ENCODE measurements at regions not wholly inside any gene's neighbourhood (a gene's known extent, or its start where the extent isn't known, plus 50 kb on each side); places are given as distances from the start of the nearest gene placed in this dataset.

GRCh38 chr6:145405006-145405551 lies 330.2 kb downstream of the EPM2A start:
- Histone ChIP-seq H3K27ac (no peak overlapping the region), H3K4me3 (no peak overlapping the region), H3K9me3 (no peaks in the 10 kb centered on the region), H3K27me3 (no peaks in the 10 kb centered on the region), H3K36me3 (no peaks in the 10 kb centered on the region), H3K4me1 (no peaks in the 10 kb centered on the region)
- TF ChIP-seq POLR2A (IDR thresholded peaks at IDR 0.05) (no peak), POLR2AphosphoS5 (IDR thresholded peaks at IDR 0.05) (no peak), CTCF (IDR thresholded peaks at IDR 0.05) (no peak), EP300 (IDR thresholded peaks at IDR 0.05) (no peak)
- no peak for ATAC-seq
- WGBS, 2 donors (ENCODE audit: low coverage in 1 of 2) = 79 to 84% methylated on average over 5 of the region's 5 CpGs

GRCh38 chr6:145406783-145407182 lies 328.5 kb downstream of the EPM2A start:
- WGBS, 2 donors (ENCODE audit: low coverage in 1 of 2) = 43 to 73% methylated on average over 2 to 4 of the region's 4 CpGs
- no peak for ATAC-seq

GRCh38 chr6:145415616-145416015 lies 319.7 kb downstream of the EPM2A start:
- no peak overlapping the region for H3K4me3 ChIP-seq
- WGBS, 2 donors (ENCODE audit: low coverage in 1 of 2) = 62 to 75% methylated on average over 2 of the region's 2 CpGs
- no peak for ATAC-seq
- no peaks in the 10 kb centered on the region for H3K9me3 ChIP-seq
- TF ChIP-seq CTCF (IDR thresholded peaks at IDR 0.05) (no peak), POLR2A (IDR thresholded peaks at IDR 0.05) (no peak), EP300 (IDR thresholded peaks at IDR 0.05) (no peak), POLR2AphosphoS5 (IDR thresholded peaks at IDR 0.05) (no peak)
- H3K36me3 ChIP-seq = no peaks in the 10 kb centered on the region
- no peaks in the 10 kb centered on the region for H3K4me1 ChIP-seq
- no peaks in the 10 kb centered on the region for H3K27me3 ChIP-seq
- H3K27ac ChIP-seq = no peak overlapping the region

More at GRCh38 chr6:145406783-145407182, 328.5 kb downstream of the EPM2A start:
- Histone ChIP-seq H3K36me3 (no peaks in the 10 kb centered on the region), H3K4me1 (no peaks in the 10 kb centered on the region), H3K27ac (no peak overlapping the region), H3K27me3 (no peaks in the 10 kb centered on the region), H3K9me3 (no peaks in the 10 kb centered on the region), H3K4me3 (no peak overlapping the region)
- TF ChIP-seq POLR2AphosphoS5 (IDR thresholded peaks at IDR 0.05) (no peak), POLR2A (IDR thresholded peaks at IDR 0.05) (no peak), EP300 (IDR thresholded peaks at IDR 0.05) (no peak), CTCF (IDR thresholded peaks at IDR 0.05) (no peak)

- H3K27me3 ChIP-seq = no peaks in the 10 kb centered on the region
- no peak overlapping the region for H3K4me3 ChIP-seq
- no peaks in the 10 kb centered on the region for H3K4me1 ChIP-seq
- H3K36me3 ChIP-seq = no peaks in the 10 kb centered on the region
- H3K27ac ChIP-seq = no peak overlapping the region
- TF ChIP-seq EP300 (IDR thresholded peaks at IDR 0.05) = no peak
- no peak for TF ChIP-seq POLR2A (IDR thresholded peaks at IDR 0.05)
- TF ChIP-seq POLR2AphosphoS5 (IDR thresholded peaks at IDR 0.05) = no peak
- TF ChIP-seq CTCF (IDR thresholded peaks at IDR 0.05) = no peak
- ATAC-seq = no peak
- no peaks in the 10 kb centered on the region for H3K9me3 ChIP-seq
- WGBS, 2 donors (ENCODE audit: low coverage in 1 of 2) = 80 to 88% methylated on average over 1 of the region's 1 CpG
Observed at GRCh38 chr6:145420599-145420998, 314.7 kb downstream of the EPM2A start.

- TF ChIP-seq POLR2AphosphoS5 (IDR thresholded peaks at IDR 0.05) (no peak), CTCF (IDR thresholded peaks at IDR 0.05) (no peak), POLR2A (IDR thresholded peaks at IDR 0.05) (no peak), EP300 (IDR thresholded peaks at IDR 0.05) (no peak)
- no peak overlapping the region for H3K27ac ChIP-seq
- no peaks in the 10 kb centered on the region for H3K36me3 ChIP-seq
- no peaks in the 10 kb centered on the region for H3K9me3 ChIP-seq
- ATAC-seq = no peak
- H3K27me3 ChIP-seq = no peaks in the 10 kb centered on the region
- 70 to 93% methylated on average over 3 of the region's 3 CpGs for WGBS, 2 donors (ENCODE audit: low coverage in 1 of 2)
- no peak overlapping the region for H3K4me3 ChIP-seq
- H3K4me1 ChIP-seq = no peaks in the 10 kb centered on the region
Observed at GRCh38 chr6:145423936-145424335, 311.4 kb downstream of the EPM2A start.

All from gastroesophageal sphincter (tissue), 4 donors.